GM21367 (cell line): ENCODE measurements at regions not wholly inside any gene's neighbourhood (a gene's known extent, or its start where the extent isn't known, plus 50 kb on each side); places are given as distances from the start of the nearest gene placed in this dataset.
"Not testable (repeated sequence)": the region's sequence is repeated elsewhere in the genome, so short reads cannot be mapped to it uniquely, and the experiment has no call there.

Source experiments
- ATAC-seq: cut with Tn5 transposase; IDR thresholded peaks from one replicate; pipeline ENCODE4 v1.9.1; 2021; ENCODE audit not compliant: unreplicated experiment

DNA sequence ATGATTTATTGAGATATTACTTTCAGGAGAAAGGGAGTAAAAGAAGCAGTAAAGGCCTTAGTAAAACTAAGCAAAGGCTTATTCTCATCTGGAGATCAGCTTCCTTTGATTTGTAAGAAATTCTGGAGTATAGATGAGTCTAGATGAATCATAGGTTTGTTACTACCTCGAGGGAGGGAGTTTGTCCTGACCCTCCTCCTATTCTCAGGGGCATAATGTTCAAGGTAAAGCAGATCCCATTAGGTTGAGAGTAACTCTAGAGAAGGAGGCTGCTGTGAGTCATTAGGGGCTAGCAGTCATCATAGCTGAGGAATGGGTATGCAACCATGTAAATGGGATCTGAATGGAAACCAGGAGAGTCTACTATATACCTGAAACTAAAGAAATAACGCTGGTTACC lies 155.5 kb upstream of the MOCS2 start:
- ATAC-seq = no peak

DNA sequence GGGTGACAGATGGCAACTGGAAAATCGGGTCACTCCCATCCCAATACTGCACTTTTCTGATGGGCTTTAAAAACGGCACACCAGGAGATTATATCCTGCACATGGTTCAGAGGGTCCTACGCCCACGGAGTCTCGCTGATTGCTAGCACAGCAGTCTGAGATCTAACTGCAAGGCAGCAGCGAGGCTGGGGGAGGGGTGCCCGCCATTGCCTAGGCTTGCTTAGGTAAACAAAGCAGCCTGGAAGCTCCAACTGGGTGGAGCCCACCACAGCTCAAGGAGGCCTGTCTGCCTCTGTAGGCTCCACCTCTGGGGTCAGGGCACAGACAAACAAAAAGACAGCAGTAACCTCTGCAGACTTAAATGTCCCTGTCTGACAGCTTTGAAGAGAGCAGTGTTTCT lies 158.7 kb upstream of the MOCS2 start:
- ATAC-seq = not testable (repeated sequence)

DNA sequence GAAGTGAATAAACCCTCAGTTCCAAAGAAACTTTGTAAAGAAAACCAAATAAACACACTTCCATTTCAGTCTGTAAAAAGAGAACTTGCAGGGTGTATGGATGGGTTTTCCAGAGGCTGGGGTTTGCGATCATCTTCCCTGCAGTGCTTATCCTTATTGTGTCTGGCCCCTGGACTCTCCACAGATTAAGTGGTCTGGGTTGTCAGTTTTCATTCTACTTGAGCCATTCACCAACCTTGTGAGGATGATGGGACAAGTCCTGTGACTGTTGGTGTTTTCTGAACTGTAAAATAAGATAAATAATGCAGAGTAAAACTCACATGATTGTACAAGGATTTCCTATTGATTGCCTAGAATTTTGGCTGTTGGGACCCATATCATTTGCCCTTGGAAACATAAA lies 166.1 kb upstream of the MOCS2 start:
- ATAC-seq = no peak

DNA sequence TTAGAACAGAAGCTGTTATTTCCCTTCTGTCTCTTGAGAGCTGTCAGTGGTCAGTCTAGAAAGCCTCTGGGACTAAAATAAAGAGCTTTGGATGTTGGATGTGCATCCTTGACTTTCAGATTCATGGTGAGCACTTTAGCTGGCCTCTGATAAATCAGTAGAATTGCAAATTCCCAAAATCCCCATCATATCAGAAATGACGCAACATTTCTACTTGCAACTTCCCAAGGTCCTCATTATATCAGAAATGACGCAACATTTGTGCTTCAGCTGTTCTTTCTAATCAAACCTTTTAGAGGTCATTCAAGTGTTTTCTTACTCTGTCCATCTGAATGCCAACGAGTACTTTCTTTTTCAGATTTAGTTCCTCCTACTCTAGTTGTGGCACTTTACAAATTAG lies 167.3 kb upstream of the MOCS2 start:
- ATAC-seq = no peak

DNA sequence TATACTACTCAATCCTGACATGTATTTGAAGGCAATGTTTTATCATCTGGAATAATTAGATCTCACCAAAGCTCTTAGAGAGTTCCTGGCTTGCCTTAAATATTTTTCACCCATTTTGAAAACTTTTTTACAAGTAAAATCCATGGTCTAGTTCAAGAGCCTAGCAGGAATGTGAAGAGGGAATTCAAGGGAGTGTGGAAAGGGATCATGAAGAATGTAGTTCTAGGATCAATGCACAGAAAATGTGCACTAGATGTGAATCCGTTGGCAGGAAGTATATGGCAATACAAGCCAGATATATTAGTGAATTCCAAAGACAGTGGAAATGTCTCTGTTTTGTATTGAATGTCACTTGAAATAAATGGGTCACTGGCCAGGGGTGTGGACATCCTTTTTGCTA lies 167.9 kb upstream of the MOCS2 start:
- ATAC-seq = no peak

DNA sequence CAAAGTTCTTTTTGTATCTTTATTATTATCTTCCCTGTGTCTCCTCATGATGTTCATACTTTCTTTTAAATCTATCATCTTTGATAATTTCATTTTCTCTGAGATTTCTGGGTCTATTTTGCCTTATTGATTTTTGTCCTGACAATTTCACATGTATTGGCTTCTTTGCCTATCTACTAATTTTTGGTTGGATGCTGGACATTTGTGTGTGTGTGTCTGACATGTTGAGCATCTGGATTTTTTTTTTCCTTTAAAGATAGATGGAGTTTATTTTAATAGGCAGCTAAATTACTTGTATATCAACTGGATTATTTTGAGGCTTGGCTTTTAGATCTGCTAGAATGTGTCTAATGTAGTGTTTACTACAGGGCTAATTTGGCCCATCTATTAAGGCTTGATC lies 178.0 kb upstream of the MOCS2 start:
- no peak for ATAC-seq

DNA sequence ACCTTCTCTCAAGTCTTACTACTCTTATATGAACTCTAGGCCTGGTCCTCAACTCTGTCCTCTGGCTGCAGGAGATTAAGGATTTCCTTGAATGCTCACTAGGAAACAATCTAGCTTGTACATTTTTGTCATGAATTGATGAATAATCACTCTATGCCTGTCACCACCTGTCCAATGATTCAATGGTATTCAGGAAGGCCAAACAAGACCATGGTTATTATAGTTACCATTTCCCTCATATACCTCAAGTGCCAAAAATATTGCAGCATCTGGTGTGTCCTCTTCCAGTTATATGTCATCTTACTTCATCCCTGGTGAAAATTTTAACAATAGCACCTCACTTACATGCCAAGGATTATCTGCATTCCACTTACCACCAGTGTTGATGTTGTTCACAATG lies 179.0 kb upstream of the MOCS2 start:
- ATAC-seq = no peak

DNA sequence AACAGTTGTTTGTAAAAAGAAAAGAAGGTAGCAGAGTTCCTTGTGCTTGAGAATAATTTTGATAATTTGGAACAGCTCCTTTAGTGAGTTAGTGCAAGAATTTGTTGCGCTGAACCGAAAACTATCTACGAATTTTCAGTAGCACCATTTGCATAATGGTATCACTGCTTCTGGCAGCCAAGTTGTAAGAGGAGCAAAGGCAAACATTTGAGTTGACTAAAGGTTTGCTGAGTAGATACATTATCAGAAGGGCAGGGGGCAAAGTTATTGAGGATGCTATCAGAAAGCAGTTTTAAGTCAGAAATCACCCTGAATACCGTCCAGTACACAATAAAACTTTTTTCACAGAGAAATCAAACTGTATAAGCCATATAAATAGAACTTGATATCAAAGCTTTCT lies 181.5 kb upstream of the MOCS2 start:
- no peak for ATAC-seq

DNA sequence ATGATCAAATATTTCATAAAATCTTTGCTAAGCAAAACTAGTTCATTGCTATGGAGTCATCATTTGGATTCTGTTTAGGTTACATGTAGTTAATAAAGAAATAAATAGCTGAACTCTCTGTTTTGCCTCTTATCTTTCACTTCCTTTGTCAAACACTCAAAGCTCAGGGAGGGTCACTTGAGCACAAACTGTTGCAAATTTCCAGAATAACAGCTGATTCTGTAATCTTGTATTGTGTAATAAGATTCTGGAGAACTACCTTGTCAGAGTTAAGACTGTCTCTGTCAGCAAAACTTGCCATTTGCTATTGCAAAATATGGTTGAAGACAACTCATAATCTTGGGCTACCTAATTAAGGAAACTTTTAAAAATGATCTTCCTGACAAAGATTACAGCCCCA lies 182.0 kb upstream of the MOCS2 start:
- ATAC-seq = no peak

DNA sequence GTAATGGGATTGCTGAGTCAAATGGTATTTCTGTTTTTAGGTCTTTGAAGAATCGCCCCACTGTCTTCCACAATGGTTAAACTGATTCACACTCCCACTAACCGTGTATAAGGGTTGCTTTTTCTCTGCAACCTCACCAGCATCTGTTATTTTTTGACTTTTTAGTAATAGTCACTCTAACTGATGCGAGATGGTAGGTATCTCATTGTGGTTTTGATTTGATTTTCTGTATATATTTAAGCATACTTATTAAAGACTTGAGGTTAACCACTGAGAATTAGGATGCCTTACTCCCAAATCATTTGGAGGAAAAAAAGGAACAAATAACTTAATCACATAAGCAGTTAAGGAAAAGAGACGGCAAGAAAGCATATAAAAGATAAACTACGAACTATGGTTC lies 181.6 kb upstream of the FST start:
- no peak for ATAC-seq

DNA sequence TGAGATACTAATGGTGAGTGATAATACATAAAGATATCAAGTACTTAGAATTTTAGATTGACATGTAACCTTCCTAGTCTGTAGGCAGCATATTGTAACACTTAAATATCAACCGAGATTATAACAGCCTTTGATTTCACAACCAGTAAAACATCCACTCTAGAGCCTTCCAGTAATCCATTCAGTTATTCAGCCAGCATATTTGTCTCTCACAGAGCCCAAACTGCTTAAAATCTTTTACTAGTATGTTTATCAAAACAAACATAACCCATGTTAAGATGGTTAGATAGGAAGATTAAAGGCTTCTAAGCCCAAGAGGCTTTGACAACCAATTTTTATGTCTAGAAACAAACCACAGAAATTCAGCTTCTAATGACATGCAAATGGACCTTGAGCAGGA lies 177.9 kb upstream of the FST start:
- no peak for ATAC-seq

DNA sequence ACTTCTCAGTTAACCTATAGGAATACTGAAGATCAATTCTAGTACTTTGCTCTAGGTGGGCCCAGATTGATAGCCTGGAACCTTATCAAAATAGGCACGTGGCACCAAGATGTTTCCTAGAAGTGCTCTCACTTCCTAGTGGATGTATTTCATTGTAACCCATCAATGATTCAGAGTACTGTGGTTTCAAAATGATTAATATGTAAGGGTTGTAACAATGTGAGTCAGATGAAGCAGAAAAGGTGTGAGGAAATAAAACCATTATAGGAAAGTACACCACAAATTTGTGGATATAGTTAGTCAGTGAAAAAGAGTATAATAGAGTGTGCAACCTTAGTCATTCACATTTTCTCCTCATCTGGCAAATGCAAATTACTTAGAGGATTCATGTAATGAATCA lies 177.3 kb upstream of the FST start:
- no peak for ATAC-seq

DNA sequence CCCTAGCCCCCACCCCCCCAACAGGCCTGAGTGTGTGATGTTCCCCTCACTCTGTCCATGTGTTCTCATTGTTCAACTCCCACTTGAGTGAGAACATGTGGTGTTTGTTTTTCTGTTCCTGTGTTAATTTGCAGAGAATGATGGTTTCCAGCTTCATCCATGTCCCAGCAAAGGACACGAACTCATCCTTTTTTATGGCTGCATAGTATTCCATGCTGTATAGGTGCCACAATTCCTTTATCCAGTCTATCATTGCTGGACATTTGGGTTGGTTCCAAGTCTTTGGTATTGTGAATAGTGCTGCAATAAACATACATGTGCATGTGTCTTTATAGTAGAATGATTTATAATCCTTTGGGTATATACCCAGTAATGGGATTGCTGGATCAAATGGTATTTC lies 175.1 kb upstream of the FST start:
- not testable (repeated sequence) for ATAC-seq

DNA sequence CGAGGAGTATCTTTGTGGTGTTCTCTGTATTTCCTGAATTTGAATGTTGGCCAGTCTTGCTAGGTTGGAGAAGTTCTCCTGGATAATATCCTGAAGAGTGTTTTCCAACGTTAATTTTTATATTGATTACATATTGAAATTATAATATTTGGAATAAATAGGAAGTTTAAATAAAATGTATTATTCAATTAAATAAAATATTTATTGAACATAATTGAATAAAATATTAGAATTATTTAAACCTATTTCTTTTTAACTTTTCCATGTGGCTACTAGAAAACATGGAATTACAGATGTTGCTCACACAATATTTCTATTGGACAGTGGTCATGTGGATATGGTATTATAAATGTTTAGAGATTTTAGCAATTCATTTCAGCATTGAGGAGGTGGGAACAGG lies 170.8 kb upstream of the FST start:
- ATAC-seq = no peak

DNA sequence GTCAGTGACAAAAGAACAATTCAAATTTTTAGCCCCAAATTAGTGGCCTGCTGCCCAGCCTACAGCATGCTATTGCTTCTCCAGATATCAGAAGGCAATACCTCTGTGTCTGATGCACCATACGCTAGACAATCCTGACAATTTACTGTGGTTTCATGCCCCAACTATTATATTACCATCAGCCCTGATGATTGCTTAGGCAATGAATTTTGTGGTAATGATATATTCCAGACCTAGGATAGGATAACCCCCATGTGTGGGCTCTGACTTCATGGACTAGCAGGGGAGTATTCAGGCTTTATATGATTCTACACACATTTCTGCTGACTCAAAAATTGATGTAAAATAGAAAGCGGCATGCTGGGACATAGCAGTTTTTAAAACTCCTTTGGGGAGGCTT lies 168.7 kb upstream of the FST start:
- no peak for ATAC-seq

DNA sequence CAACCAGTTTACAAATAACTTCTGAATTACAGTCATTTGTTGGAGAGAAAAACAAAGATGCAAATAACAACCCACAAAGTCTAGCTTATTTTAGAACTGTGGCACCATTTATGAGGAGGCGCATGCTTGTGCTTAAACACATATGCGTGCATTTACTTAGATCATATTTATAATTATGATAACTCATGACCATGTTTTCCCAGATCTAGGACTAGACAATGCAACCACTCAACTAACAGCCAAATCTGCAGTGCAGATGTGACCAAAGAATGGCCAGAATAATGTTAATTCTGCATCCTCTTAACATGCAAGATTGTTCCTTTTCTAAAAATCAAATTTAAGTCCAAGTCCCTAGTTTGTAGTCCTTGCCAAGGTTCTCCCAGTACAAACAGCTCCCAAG lies 167.3 kb upstream of the FST start:
- ATAC-seq = no peak

DNA sequence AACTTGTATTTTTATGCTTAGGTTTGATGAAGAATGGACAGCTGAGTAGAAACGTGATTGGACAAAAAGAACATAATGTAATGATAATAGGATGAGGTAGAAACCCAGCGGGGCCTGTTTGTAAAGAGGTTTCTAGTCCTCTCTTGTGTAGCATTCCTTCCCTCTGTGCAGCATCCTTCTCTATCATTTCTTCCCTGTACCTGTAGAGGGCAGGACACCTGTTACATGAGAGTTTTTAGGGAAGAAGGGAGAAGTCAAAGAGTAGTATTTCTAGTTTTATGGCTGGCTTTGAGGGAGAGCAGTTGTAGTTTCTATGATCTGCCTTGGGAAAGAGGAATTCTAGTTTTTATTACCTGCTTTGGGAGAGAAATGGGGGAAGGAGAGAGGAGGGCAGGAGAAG lies 162.1 kb upstream of the FST start:
- no peak for ATAC-seq

DNA sequence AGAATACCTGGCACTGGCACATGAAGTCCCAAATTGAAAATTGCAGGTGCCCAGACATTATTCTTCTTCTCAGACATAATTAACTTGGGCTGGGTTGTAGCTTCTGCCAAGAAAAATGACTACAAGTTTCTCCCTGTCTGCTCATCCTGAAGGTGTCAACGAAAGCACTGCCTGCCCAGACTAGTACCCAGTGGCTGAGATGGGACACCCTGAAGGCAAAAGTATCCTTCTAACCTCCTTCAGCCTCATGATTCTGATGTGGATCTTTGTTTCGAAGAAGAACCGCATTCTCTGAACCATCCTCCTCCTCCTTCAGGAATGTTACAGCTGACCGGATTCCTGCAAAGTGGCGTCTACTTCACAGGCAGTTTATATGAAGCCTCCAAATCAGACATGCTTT lies 161.1 kb upstream of the FST start:
- no peak for ATAC-seq

DNA sequence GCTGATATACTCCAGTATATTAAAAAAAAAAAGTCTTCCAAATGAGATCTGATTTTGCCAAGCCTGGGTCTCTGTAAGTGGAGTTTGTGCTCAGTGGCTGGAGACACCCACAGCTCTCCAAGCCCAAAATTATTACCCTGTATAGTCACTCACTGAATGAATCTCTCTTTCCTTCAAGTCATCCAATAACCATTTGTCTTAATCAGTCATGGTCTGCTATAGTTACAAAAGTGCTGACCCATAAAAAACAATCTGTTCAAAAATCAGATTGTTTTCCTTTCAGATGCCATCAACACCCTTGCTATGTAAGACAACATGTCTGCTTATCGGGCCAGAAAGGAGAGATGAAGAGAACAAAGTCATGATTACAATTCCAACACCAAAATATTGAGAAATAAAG lies 159.4 kb upstream of the FST start:
- no peak for ATAC-seq

DNA sequence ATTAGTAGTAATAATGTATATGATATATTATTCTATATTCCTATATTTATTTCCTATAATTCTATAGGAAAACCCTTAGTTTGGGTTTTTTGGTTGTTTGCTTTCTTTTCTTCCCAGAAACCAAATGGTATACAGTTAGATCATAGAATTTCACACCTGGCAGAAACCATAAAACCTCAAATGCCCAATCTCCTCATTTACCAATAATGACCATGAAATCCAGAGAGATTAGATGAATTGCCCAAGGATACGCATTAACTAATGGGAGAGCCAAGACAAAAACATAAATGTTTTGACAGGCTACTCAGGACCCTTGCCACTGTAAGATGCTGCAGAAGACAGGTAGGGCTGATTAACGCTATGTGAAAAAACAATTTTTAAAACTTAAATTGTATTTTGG lies 158.7 kb upstream of the FST start:
- no peak for ATAC-seq

DNA sequence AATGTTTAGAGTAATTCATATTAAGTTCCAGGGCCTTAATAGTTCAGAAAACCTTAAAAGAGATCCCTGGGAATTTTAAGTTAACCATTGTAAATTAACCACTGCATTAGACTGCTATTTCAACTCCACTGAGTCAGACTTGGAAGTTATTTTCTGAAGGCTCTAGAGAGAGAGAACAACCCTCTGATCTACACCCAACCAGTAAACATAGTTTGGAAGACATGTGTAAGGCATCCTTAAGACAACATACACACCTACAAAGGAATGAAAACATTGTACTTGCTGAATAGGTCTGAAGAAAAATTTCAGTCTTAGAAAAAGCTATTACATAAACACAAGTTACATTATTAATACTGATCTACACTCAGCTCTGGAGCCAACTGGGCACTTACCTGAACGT lies 158.2 kb upstream of the FST start:
- no peak for ATAC-seq

DNA sequence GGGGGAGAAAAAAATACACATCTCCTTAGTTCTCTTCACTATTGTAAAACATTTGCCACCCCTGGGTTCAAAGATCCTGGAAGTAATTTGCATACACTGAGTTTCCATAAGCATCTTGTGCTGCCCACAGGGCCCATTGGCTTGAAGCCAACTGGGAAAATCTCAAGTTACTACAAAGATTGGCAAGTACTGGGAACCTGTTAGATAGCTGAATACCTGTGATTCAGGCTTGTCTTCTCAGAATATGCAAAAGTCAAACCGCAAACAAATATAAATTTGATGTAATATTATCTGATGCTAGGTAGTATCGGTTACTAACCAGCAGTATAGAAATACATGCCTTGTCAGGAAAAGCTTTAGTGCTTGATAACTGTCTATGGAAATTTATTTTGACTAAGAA lies 156.9 kb upstream of the FST start:
- ATAC-seq = no peak

DNA sequence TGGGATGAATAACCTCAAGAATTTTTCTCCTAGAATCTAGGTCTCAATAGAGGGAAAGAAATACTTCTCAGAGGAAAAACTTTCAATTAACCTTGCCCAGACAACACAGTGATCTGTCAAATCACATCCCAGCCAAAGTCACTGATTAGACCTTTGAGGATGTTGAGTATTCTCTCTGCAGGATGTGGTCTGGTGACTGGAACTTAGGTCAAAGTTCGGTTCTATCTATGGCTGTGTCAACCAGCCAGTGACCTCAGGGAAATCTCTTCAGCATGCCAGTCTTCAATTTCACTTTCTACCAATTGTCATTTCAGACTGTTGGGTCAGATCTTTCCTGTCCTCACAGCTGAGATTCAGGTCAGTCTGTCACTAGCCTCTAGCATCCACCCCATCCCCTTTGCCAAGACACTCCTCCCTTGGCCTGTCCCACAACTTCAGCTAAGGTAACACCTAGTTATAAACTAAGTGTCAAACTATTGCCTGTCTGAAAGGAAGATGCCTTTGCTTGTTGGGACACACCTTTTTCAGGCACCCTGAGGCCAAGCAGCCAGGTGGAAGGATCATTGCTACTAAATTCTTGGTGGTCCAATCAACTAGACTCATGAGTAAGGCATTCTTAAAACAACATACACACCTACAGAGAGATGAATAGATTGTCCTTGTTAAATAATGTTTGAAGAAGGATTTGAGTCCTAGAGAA lies 156.3 kb upstream of the FST start:
- no peak for ATAC-seq
